Amniotic epithelial cell (primary cell): ENCODE measurements at regions not wholly inside any gene's neighbourhood (a gene's known extent, or its start where the extent isn't known, plus 50 kb on each side); places are given as distances from the start of the nearest gene placed in this dataset.

Experiments
- DNase-seq: peaks from one replicate; pipeline ENCODE4 v3.0.0-alpha.2; 2010; ENCODE audit warnings: low read depth

GRCh38 chr15:38961931-38962330, 397.3 kb upstream of the RASGRP1 start:
- DNase-seq = no peak

GRCh38 chr15:38972831-38973230, 408.2 kb upstream of the RASGRP1 start:
- no peak for DNase-seq

- no peak for DNase-seq
Measured at GRCh38 chr15:38975282-38975990, 410.8 kb upstream of the RASGRP1 start.

- DNase-seq = peak; percentile 57
Measured at GRCh38 chr15:38991126-38991525, 426.5 kb upstream of the RASGRP1 start.

GRCh38 chr15:38991701-38992100, 427.1 kb upstream of the RASGRP1 start:
- DNase-seq = peak; percentile 10

- DNase-seq = peak; percentile 17
Measured at GRCh38 chr15:38992506-38992905, 427.9 kb upstream of the RASGRP1 start.

- no peak for DNase-seq
Measured at GRCh38 chr15:38992930-38993329, 428.3 kb upstream of the RASGRP1 start.

- DNase-seq = no peak
Measured at GRCh38 chr15:38994310-38994709, 429.7 kb upstream of the RASGRP1 start.

- DNase-seq = peak; percentile 89
Measured at GRCh38 chr15:38996111-38996631, 431.6 kb upstream of the RASGRP1 start.

- no peak for DNase-seq
Measured at GRCh38 chr15:38997841-38998240, 433.2 kb upstream of the RASGRP1 start.

GRCh38 chr15:39000008-39000734, 435.6 kb upstream of the RASGRP1 start:
- DNase-seq = no peak

GRCh38 chr15:39009740-39010139, 445.1 kb upstream of the RASGRP1 start:
- DNase-seq = no peak

- DNase-seq = peak; percentile 82
Measured at GRCh38 chr15:39011066-39011465, 446.5 kb upstream of the RASGRP1 start.

- no peak for DNase-seq
Measured at GRCh38 chr15:39013262-39013661, 448.6 kb upstream of the RASGRP1 start.

GRCh38 chr15:39014682-39015081, 450.1 kb upstream of the RASGRP1 start:
- DNase-seq = peak; percentile 34

- peak; percentile 98 for DNase-seq
Measured at GRCh38 chr15:39016706-39017105, 452.1 kb upstream of the RASGRP1 start.

GRCh38 chr15:39018966-39019365, 454.4 kb upstream of the RASGRP1 start:
- peak; percentile 31 for DNase-seq

- no peak for DNase-seq
Measured at GRCh38 chr15:39021341-39021740, 456.7 kb upstream of the RASGRP1 start.

- DNase-seq = no peak
Measured at GRCh38 chr15:39022532-39023305, 458.1 kb upstream of the RASGRP1 start.

GRCh38 chr15:39025321-39025720, 460.7 kb upstream of the RASGRP1 start:
- DNase-seq = peak; percentile 39

- no peak for DNase-seq
Measured at GRCh38 chr15:39025881-39026280, 461.3 kb upstream of the RASGRP1 start.

GRCh38 chr15:39028069-39028468, 463.5 kb upstream of the RASGRP1 start:
- peak; percentile 24 for DNase-seq

GRCh38 chr15:39029741-39030140, 465.1 kb upstream of the RASGRP1 start:
- no peak for DNase-seq
